Thyroid gland (tissue), 4 donors: ENCODE measurements at regions not wholly inside any gene's neighbourhood (a gene's known extent, or its start where the extent isn't known, plus 50 kb on each side); places are given as distances from the start of the nearest gene placed in this dataset.
"Not testable (repeated sequence)": the region's sequence is repeated elsewhere in the genome, so short reads cannot be mapped to it uniquely, and the experiment has no call there.

Experiments
- DNase-seq, 2 donors: peaks; one replicate each; pipeline ENCODE4 v3.0.0-alpha.2; 2019
- H3K27ac ChIP-seq, 3 donors: fragments of 200-600 bp; sonication (generic); 1 replicate in 2 of 3; 2 replicates in 1 of 3; pipeline ENCODE4 v1.5.1; 2016 to 2019; ENCODE audit warnings: mild to moderate bottlenecking in 1 of 3, moderate library complexity in 1 of 3
- H3K27me3 ChIP-seq: fragments of 200-600 bp; sonication (generic); one replicate; pipeline ENCODE4 v1.5.1; 2019
- H3K36me3 ChIP-seq, 2 donors: fragments of 200-600 bp; sonication (generic); one replicate each; pipeline ENCODE4 v1.5.1; 2016 to 2019
- H3K4me1 ChIP-seq, 2 donors: fragments of 200-600 bp; sonication (generic); one replicate each; pipeline ENCODE4 v1.5.1; 2017 to 2019
- H3K4me3 ChIP-seq, 3 donors: fragments of 200-600 bp; sonication (generic); replicated peaks in 1 of 3; 1 replicate in 2 of 3; 2 replicates in 1 of 3; pipeline ENCODE4 v1.5.1; 2016; ENCODE audit warnings: mild to moderate bottlenecking in 1 of 3
- H3K9me3 ChIP-seq: fragments of 200-600 bp; sonication (generic); one replicate; pipeline ENCODE4 v1.5.1; 2017
- POLR2A ChIP-seq, 2 donors: fragments of 450-650 bp; IDR thresholded peaks; one replicate each; pipeline ENCODE4 v1.6.1; 2017; ENCODE audit warnings: antibody characterized with exemption in 2 of 2, mild to moderate bottlenecking in 2 of 2, moderate library complexity in 1 of 2
- WGBS, 2 donors: methylation state at CpG; one replicate each; pipeline ENCODE4 v1.1.5; 2017; 5-methylcytosine and 5-hydroxymethylcytosine counted together
- intact Hi-C: fragments of 100-400 bp; cut with DNase I; formaldehyde crosslinking; loops from one replicate; pipeline ENCODE4 v1.15.1; 2023
- TF ChIP-seq, protein P1 (sequence below), 6 experiments: fragments of 200-600 bp in 3 of 6; fragments of 450-650 bp in 3 of 6; sonication (generic) in 3 of 6; IDR thresholded peaks; one replicate each; pipeline ENCODE4 v1.5.1; 2016 to 2019; ENCODE audit warnings: antibody characterized with exemption in 6 of 6, mild to moderate bottlenecking in 2 of 6, inconsistent platforms in 1 of 6, moderate library complexity in 1 of 6

DNA sequence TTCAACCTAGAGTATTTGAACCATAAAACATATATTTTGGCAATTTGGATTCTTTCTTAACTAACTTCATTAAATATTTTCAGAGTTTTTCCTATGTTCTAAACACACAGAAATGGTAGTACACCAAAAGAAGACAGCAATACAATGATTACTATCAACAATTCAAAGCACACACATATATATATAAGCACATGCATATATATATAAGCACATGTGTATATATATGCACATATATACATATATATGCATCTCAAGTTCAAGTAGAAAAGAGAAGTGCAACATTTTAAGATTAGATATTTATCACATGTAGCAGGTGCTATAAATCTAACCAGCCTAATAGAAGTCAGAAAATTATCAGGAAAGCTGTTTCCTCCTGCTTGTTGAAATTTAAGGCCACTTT, 320.9 kb upstream of the FSIP2 start:
- no peaks in the 10 kb centered on the region for H3K27me3 ChIP-seq
- intact Hi-C loops, result no loop called here

DNA sequence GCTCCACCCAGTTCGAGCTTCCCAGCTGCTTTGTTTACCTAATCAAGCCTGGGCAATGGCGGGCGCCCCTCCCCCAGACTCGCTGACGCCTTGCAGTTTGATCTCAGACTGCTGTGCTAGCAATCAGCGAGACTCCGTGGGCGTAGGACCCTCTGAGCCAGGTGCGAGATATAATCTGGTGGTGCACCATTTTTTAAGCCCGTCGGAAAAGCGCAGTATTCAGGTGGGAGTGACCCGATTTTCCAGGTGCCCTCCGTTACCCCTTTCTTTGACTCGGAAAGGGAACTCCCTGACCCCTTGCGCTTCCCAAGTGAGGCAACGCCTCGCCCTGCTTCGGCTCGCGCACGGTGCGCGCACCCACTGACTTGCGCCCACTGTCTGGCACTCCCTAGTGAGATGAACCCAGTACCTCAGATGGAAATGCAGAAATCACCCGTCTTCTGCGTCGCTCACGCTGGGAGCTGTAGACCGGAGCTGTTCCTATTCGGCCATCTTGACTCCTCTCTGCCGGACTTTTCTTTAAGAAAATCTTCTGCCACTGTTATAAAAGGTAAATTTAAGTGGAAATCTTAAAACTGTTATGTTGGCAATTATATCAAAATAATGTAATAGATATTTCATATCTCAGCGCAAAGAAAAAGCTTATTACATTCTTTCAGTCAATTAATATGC, 313.5 kb upstream of the FSIP2 start:
- intact Hi-C loops, H3K4me3 ChIP-seq, H3K9me3 ChIP-seq, H3K36me3 ChIP-seq, H3K27ac ChIP-seq, H3K27me3 ChIP-seq, H3K4me1 ChIP-seq: not testable (repeated sequence)
- 77 to 83% methylated on average over 26 to 32 of the region's 33 CpGs for WGBS, 2 donors
- DNase-seq, result peak; percentile 3 to 29

More for the DNA sequence above, 320.9 kb upstream of the FSIP2 start:
- Histone ChIP-seq H3K36me3 (no peaks in the 10 kb centered on the region), H3K27ac (no peak overlapping the region), H3K4me3 (no peak overlapping the region), H3K9me3 (no peaks in the 10 kb centered on the region), H3K4me1 (no peaks in the 10 kb centered on the region)
- DNase-seq, result no peak
- TF ChIP-seq, protein P1, sequence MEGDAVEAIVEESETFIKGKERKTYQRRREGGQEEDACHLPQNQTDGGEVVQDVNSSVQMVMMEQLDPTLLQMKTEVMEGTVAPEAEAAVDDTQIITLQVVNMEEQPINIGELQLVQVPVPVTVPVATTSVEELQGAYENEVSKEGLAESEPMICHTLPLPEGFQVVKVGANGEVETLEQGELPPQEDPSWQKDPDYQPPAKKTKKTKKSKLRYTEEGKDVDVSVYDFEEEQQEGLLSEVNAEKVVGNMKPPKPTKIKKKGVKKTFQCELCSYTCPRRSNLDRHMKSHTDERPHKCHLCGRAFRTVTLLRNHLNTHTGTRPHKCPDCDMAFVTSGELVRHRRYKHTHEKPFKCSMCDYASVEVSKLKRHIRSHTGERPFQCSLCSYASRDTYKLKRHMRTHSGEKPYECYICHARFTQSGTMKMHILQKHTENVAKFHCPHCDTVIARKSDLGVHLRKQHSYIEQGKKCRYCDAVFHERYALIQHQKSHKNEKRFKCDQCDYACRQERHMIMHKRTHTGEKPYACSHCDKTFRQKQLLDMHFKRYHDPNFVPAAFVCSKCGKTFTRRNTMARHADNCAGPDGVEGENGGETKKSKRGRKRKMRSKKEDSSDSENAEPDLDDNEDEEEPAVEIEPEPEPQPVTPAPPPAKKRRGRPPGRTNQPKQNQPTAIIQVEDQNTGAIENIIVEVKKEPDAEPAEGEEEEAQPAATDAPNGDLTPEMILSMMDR (IDR thresholded peaks at IDR 0.05), result no peak
- TF ChIP-seq POLR2A (IDR thresholded peaks at IDR 0.05), result no peak

DNA sequence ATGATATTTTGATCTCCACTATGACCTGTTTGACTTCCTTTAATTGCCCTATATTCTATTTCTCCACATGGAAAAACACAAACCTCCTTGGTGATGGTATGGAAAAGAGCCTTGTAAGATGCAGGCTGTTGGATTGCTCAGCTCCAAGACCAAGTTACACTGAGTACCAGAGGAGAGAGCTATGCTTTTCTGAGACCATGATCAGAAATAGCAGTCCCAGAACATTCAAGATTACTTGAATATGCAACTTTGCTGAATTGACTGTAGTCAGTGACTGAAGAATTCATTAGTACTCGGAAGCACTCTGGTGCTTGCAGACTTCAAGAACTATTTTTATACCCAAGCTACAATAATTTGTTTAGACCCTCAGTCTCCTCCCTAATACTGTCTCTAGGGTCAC, 310.6 kb upstream of the FSIP2 start:
- no peaks in the 10 kb centered on the region for H3K9me3 ChIP-seq
- intact Hi-C loops, result no loop called here
- WGBS, 2 donors, result 0 to 94% methylated on average over 1 of the region's 1 CpG
- H3K4me1 ChIP-seq, result no peaks in the 10 kb centered on the region
- no peak for TF ChIP-seq POLR2A (IDR thresholded peaks at IDR 0.05)
- TF ChIP-seq, protein P1 (IDR thresholded peaks at IDR 0.05), result no peak
- H3K4me3 ChIP-seq, result no peak overlapping the region
- no peaks in the 10 kb centered on the region for H3K36me3 ChIP-seq
- no peaks in the 10 kb centered on the region for H3K27me3 ChIP-seq
- H3K27ac ChIP-seq, result no peak overlapping the region
- no peak for DNase-seq

GRCh38 chr2:185433824-185434223, 304.8 kb upstream of the FSIP2 start:
- no peaks in the 10 kb centered on the region for H3K36me3 ChIP-seq
- H3K27ac ChIP-seq, result no peak overlapping the region
- intact Hi-C loops, result no loop called here
- no peaks in the 10 kb centered on the region for H3K27me3 ChIP-seq
- H3K9me3 ChIP-seq, result no peaks in the 10 kb centered on the region
- no peak for DNase-seq
- no peak overlapping the region for H3K4me3 ChIP-seq
- H3K4me1 ChIP-seq, result no peaks in the 10 kb centered on the region
- TF ChIP-seq POLR2A (IDR thresholded peaks at IDR 0.05), result no peak

- Histone ChIP-seq H3K36me3 (no peaks in the 10 kb centered on the region), H3K4me1 (no peaks in the 10 kb centered on the region), H3K27ac (no peak overlapping the region), H3K27me3 (no peaks in the 10 kb centered on the region), H3K4me3 (no peak overlapping the region), H3K9me3 (no peaks in the 10 kb centered on the region)
- TF ChIP-seq POLR2A (IDR thresholded peaks at IDR 0.05), result no peak
- TF ChIP-seq, protein P1 (IDR thresholded peaks at IDR 0.05), result no peak
- intact Hi-C loops, result no loop called here
- no peak for DNase-seq
Measured at GRCh38 chr2:185436787-185437372, 301.7 kb upstream of the FSIP2 start.

DNA sequence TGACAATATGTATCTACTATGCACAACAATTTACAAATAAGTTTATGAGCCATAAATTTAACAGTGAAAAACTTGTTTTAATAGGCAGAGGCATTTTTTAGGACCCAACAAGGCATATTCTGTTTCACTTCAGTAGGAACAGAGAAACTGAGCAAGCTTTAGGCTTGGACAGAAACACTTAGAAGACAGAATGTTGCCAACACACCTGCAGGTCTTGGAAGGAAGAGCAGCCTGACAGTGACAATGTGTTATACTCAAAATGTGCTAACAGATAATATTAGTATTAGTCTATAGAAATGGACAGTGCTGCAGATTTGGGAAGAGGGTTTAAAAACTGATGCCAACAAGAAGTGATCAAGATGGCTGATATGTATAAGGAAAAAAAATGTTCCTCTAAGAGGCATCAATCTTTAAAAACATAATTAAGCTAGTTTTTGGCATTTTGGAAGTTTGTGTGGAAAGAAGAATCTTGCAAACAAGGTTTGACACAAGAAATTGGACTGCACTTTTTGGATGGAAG, 297.1 kb upstream of the FSIP2 start:
- H3K36me3 ChIP-seq, result no peaks in the 10 kb centered on the region
- H3K27ac ChIP-seq, result no peak overlapping the region
- intact Hi-C loops, result no loop called here
- no peaks in the 10 kb centered on the region for H3K27me3 ChIP-seq
- TF ChIP-seq POLR2A (IDR thresholded peaks at IDR 0.05), result no peak
- TF ChIP-seq, protein P1 (IDR thresholded peaks at IDR 0.05), result no peak
- no peak for DNase-seq
- no peaks in the 10 kb centered on the region for H3K9me3 ChIP-seq
- H3K4me1 ChIP-seq, result no peaks in the 10 kb centered on the region
- H3K4me3 ChIP-seq, result no peak overlapping the region
